ENCODE measurements at regions not wholly inside any gene's neighbourhood (a gene's known extent, or its start where the extent isn't known, plus 50 kb on each side); places are given as distances from the start of the nearest gene placed in this dataset.

- Histone ChIP-seq H3K4me3 (no peak overlapping the region), H3K36me3 (replicated peaks in 1 of 2; ENCODE audit: insufficient read depth in 1 of 2, low read depth in 2 of 2) (no peaks in the 10 kb centered on the region), H3K9me3 (no peaks in the 10 kb centered on the region), H3K27me3 (no peaks in the 10 kb centered on the region), H3K27ac (no peak overlapping the region), H3K4me1 (no peaks in the 10 kb centered on the region)
- intact Hi-C loops (cut with DNase I): no loop called here
- ATAC-seq: no peak
- no peak for TF ChIP-seq POLR2A (IDR thresholded peaks at IDR 0.05)
- TF ChIP-seq CTCF (IDR thresholded peaks at IDR 0.05): no peak
- no peak for DNase-seq
Measured at GRCh38 chr11:10920875-10921274, 63.0 kb upstream of the ZBED5 start.

- H3K4me1 ChIP-seq: no peaks in the 10 kb centered on the region
- no peak overlapping the region for H3K4me3 ChIP-seq
- H3K27ac ChIP-seq: no peak overlapping the region
- intact Hi-C loops (cut with DNase I): no loop called here
- WGBS, 2 donors: 70 to 96% methylated on average over 1 of the region's 1 CpG
- TF ChIP-seq POLR2A (IDR thresholded peaks at IDR 0.05) (no peak), CTCF (IDR thresholded peaks at IDR 0.05) (no peak)
- DNase-seq (no peak), ATAC-seq (no peak)
- no peaks in the 10 kb centered on the region for H3K9me3 ChIP-seq
- H3K27me3 ChIP-seq: no peaks in the 10 kb centered on the region
- H3K36me3 ChIP-seq (replicated peaks in 1 of 2; ENCODE audit: insufficient read depth in 1 of 2, low read depth in 2 of 2): no peaks in the 10 kb centered on the region
Measured at GRCh38 chr11:10920205-10920604, 62.4 kb upstream of the ZBED5 start.

- no peak for DNase-seq
- ATAC-seq: no peak
- Histone ChIP-seq H3K27me3 (no peaks in the 10 kb centered on the region), H3K9me3 (no peaks in the 10 kb centered on the region), H3K4me3 (no peak overlapping the region), H3K4me1 (no peaks in the 10 kb centered on the region), H3K27ac (no peak overlapping the region), H3K36me3 (replicated peaks in 1 of 2; ENCODE audit: insufficient read depth in 1 of 2, low read depth in 2 of 2) (no peaks in the 10 kb centered on the region)
- TF ChIP-seq POLR2A (IDR thresholded peaks at IDR 0.05) (no peak), CTCF (IDR thresholded peaks at IDR 0.05) (no peak)
- intact Hi-C loops (cut with DNase I): no loop called here
- whole genome bisulfite sequencing, 2 donors: 35 to 40% methylated on average over 1 of the region's 1 CpG
Measured at GRCh38 chr11:10918698-10919097, 60.8 kb upstream of the ZBED5 start.

GRCh38 chr11:10918275-10918674, 60.4 kb upstream of the ZBED5 start:
- DNase-seq (no peak), ATAC-seq (no peak)
- TF ChIP-seq POLR2A (IDR thresholded peaks at IDR 0.05) (no peak), CTCF (IDR thresholded peaks at IDR 0.05) (no peak)
- Histone ChIP-seq H3K4me1 (no peaks in the 10 kb centered on the region), H3K27me3 (no peaks in the 10 kb centered on the region), H3K4me3 (no peak overlapping the region), H3K36me3 (replicated peaks in 1 of 2; ENCODE audit: insufficient read depth in 1 of 2, low read depth in 2 of 2) (no peaks in the 10 kb centered on the region), H3K9me3 (no peaks in the 10 kb centered on the region), H3K27ac (no peak overlapping the region)
- intact Hi-C loops (cut with DNase I): no loop called here
- WGBS, 2 donors: 70 to 81% methylated on average over 1 of the region's 1 CpG

GRCh38 chr11:10917802-10918201, 59.9 kb upstream of the ZBED5 start:
- 60 to 100% methylated on average over 1 of the region's 1 CpG for WGBS, 2 donors
- Histone ChIP-seq H3K36me3 (replicated peaks in 1 of 2; ENCODE audit: insufficient read depth in 1 of 2, low read depth in 2 of 2) (no peaks in the 10 kb centered on the region), H3K27me3 (no peaks in the 10 kb centered on the region), H3K9me3 (no peaks in the 10 kb centered on the region), H3K4me3 (no peak overlapping the region), H3K27ac (no peak overlapping the region), H3K4me1 (no peaks in the 10 kb centered on the region)
- intact Hi-C loops (cut with DNase I): no loop called here
- ATAC-seq (no peak), DNase-seq (no peak)
- TF ChIP-seq POLR2A (IDR thresholded peaks at IDR 0.05) (no peak), CTCF (IDR thresholded peaks at IDR 0.05) (no peak)
